ENCODE measurements at regions not wholly inside any gene's neighbourhood (a gene's known extent, or its start where the extent isn't known, plus 50 kb on each side); places are given as distances from the start of the nearest gene placed in this dataset.

DNA sequence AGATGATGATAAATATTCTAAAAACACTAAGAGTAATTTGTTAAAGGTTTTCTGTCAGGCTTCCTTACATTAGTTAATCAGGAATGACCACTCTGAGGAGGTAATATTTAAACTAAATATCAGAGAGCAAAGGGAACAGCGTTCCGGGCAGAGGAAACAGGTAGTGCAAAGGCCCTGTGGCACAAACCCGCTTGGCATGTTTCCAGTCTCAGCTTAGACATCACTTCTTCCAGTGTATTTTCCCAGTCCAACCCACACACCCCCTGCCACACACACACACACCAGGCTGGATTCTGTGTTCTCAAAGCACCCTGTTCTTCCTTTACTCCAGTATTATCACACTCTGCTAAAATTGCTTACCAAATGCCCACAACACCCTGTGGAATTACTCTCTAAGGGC, 247.1 kb downstream of the RPS29 start:
- TF ChIP-seq, protein P1, sequence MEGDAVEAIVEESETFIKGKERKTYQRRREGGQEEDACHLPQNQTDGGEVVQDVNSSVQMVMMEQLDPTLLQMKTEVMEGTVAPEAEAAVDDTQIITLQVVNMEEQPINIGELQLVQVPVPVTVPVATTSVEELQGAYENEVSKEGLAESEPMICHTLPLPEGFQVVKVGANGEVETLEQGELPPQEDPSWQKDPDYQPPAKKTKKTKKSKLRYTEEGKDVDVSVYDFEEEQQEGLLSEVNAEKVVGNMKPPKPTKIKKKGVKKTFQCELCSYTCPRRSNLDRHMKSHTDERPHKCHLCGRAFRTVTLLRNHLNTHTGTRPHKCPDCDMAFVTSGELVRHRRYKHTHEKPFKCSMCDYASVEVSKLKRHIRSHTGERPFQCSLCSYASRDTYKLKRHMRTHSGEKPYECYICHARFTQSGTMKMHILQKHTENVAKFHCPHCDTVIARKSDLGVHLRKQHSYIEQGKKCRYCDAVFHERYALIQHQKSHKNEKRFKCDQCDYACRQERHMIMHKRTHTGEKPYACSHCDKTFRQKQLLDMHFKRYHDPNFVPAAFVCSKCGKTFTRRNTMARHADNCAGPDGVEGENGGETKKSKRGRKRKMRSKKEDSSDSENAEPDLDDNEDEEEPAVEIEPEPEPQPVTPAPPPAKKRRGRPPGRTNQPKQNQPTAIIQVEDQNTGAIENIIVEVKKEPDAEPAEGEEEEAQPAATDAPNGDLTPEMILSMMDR (IDR thresholded peaks at IDR 0.05), result no peak
- no peak for TF ChIP-seq POLR2A (IDR thresholded peaks at IDR 0.05)

All from adrenal gland (tissue), 5 donors.